Keratinocyte (primary cell): ENCODE measurements at regions not wholly inside any gene's neighbourhood (a gene's known extent, or its start where the extent isn't known, plus 50 kb on each side); places are given as distances from the start of the nearest gene placed in this dataset.
A peak's percentile ranks its signal among the peaks of the same experiment; 100 is the strongest.

Experiments
- DNase-seq: peaks from one replicate; pipeline ENCODE4 v3.0.0-alpha.2; 2011; ENCODE audit warnings: low read depth, missing footprints, low spot score
- FAIRE-seq: peaks from 2 replicates; lab custom pipeline; 2011; peaks lifted over from hg19 to GRCh38; lab: Jason Lieb, UNC
- H2AFZ ChIP-seq: 2 replicates; pipeline ENCODE4 v1.6.0; 2012; ENCODE audit warnings: low read length, control low read depth, inconsistent platforms; ENCODE audit not compliant: control insufficient read depth
- H3K27ac ChIP-seq: 2 replicates; pipeline ENCODE4 v1.5.1; 2011; ENCODE audit warnings: low read length; ENCODE audit not compliant: control insufficient read depth, insufficient read depth
- H3K27me3 ChIP-seq: 3 replicates; pipeline ENCODE4 v1.6.0; 2011; ENCODE audit warnings: low read length; ENCODE audit not compliant: control insufficient read depth, insufficient read depth; ENCODE audit errors: extremely low read depth
- H3K36me3 ChIP-seq, 2 experiments: 2 replicates in 1 of 2; 3 replicates in 1 of 2; pipeline ENCODE4 v1.5.1; 2011; ENCODE audit warnings: low read length in 2 of 2, mild to moderate bottlenecking in 1 of 2; ENCODE audit not compliant: control insufficient read depth in 2 of 2, insufficient read depth in 2 of 2; ENCODE audit errors: extremely low read depth in 1 of 2
- H3K4me1 ChIP-seq: 3 replicates; pipeline ENCODE4 v1.5.1; 2011; ENCODE audit warnings: low read length; ENCODE audit not compliant: control insufficient read depth, insufficient read depth; ENCODE audit errors: extremely low read depth
- H3K4me2 ChIP-seq: 3 replicates; pipeline ENCODE4 v1.6.0; 2011; ENCODE audit warnings: low read depth, low read length; ENCODE audit not compliant: control insufficient read depth, insufficient read depth; ENCODE audit errors: extremely low read depth
- H3K4me3 ChIP-seq, 3 experiments: fragments of 200-600 bp in 1 of 3; sonication (generic) in 1 of 3; 2 replicates in 2 of 3; 3 replicates in 1 of 3; pipeline ENCODE4 v1.5.1; 2011 to 2016; ENCODE audit warnings: low read length in 3 of 3, mild to moderate bottlenecking in 3 of 3, control low read depth in 2 of 3, inconsistent platforms in 1 of 3, low read depth in 1 of 3, mixed read lengths in 1 of 3, mixed run types in 1 of 3, moderate library complexity in 1 of 3; ENCODE audit not compliant: control insufficient read depth in 2 of 3, insufficient read depth in 2 of 3; ENCODE audit errors: extremely low read depth in 1 of 3
- H3K79me2 ChIP-seq: 2 replicates; pipeline ENCODE4 v1.6.0; 2012; ENCODE audit warnings: low read length; ENCODE audit not compliant: control insufficient read depth, insufficient read depth
- H3K9ac ChIP-seq: 3 replicates; pipeline ENCODE4 v1.6.0; 2011; ENCODE audit warnings: low read length; ENCODE audit not compliant: control insufficient read depth, insufficient read depth; ENCODE audit errors: extremely low read depth
- H3K9me1 ChIP-seq: 3 replicates; pipeline ENCODE4 v1.6.0; 2011; ENCODE audit warnings: low read length; ENCODE audit not compliant: control insufficient read depth, insufficient read depth; ENCODE audit errors: extremely low read depth
- H3K9me3 ChIP-seq: 2 replicates; pipeline ENCODE4 v1.5.1; 2012; ENCODE audit warnings: low read depth, low read length; ENCODE audit not compliant: control insufficient read depth
- H4K20me1 ChIP-seq: 3 replicates; pipeline ENCODE4 v1.6.0; 2011; ENCODE audit warnings: low read length; ENCODE audit not compliant: control insufficient read depth, insufficient read depth; ENCODE audit errors: extremely low read depth
- CTCF ChIP-seq, 3 experiments: IDR thresholded peaks in 1 of 3; conservative IDR thresholded peaks in 1 of 3; optimal IDR thresholded peaks in 1 of 3; 2 replicates in 2 of 3; 3 replicates in 1 of 3; pipeline versions ENCODE3 to v1.5.1; 2011; ENCODE audit warnings: low read length in 3 of 3, mild to moderate bottlenecking in 3 of 3, moderate library complexity in 2 of 3, control low read depth in 1 of 3, inconsistent platforms in 1 of 3; ENCODE audit not compliant: insufficient read depth in 2 of 3; ENCODE audit errors: extremely low read depth in 1 of 3
- EZH2 ChIP-seq: IDR thresholded peaks from one replicate; pipeline ENCODE4 v1.6.1; 2012; ENCODE audit warnings: inconsistent platforms, mild to moderate bottlenecking, low read length, moderate library complexity
- dilution Hi-C: fragments of 300-500 bp; cut with MboI; formaldehyde crosslinking; loops from one replicate; pipeline ENCODE4 v1.7.0; 2020; ENCODE audit warnings: low sequenced_read_pairs; ENCODE audit not compliant: extremely low pct_ligation_motif_present

GRCh38 chr12:94074980-94075629 is 73.3 kb upstream of the PLXNC1 start:
- FAIRE-seq = peak; percentile 85

DNA sequence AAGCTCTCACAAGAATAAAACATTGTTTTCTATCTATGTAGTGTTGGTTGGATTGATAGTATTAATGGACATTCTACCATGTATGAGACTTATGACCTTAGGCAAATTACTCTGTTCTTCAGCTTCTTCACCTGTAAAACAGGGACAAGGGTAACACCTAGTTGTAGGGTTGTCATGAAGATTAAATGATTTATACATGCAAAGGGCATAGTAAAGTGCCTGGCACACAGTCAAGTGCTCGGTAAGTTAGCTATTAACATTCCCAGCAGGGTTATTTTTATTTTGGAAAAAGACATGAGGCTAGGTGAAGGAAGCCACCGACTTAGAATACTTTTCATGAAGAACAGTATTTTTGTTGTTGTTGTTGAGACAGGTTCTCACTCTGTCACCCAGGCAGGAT is 71.2 kb upstream of the PLXNC1 start:
- dilution Hi-C loops = no loop called here
- no peaks in the 10 kb centered on the region for H3K79me2 ChIP-seq
- H3K9ac ChIP-seq = no peak overlapping the region
- no peak for FAIRE-seq
- no peaks in the 10 kb centered on the region for H4K20me1 ChIP-seq
- H3K4me1 ChIP-seq = peaks cover 7% of the 10 kb centered on the region
- no peaks in the 10 kb centered on the region for H3K27me3 ChIP-seq
- H3K9me1 ChIP-seq = no peaks in the 10 kb centered on the region
- H3K4me2 ChIP-seq = no peak overlapping the region
- no peaks in the 10 kb centered on the region for H3K9me3 ChIP-seq
- H3K4me3 ChIP-seq = no peak overlapping the region
- TF ChIP-seq EZH2 (no peak), CTCF (optimal IDR thresholded peaks at IDR 0.05 in 1 of 3, IDR thresholded peaks at IDR 0.05 in 1 of 3, conservative IDR thresholded peaks at IDR 0.05 in 1 of 3; ENCODE audit: extremely low read depth in 1 of 3, insufficient read depth in 2 of 3, low read length in 3 of 3) (no peak)
- H2AFZ ChIP-seq = no peak overlapping the region
- H3K36me3 ChIP-seq = no peaks in the 10 kb centered on the region
- H3K27ac ChIP-seq = no peak overlapping the region
- no peak for DNase-seq

More at GRCh38 chr12:94074980-94075629, 73.3 kb upstream of the PLXNC1 start:
- H3K36me3 ChIP-seq = no peaks in the 10 kb centered on the region
- no peaks in the 10 kb centered on the region for H3K9me1 ChIP-seq
- H3K9me3 ChIP-seq = no peaks in the 10 kb centered on the region
- dilution Hi-C loops = no loop called here
- no peaks in the 10 kb centered on the region for H4K20me1 ChIP-seq
- no peaks in the 10 kb centered on the region for H3K79me2 ChIP-seq
- no peak for DNase-seq
- peak overlapping the region; percentile 29 for H3K4me2 ChIP-seq
- H3K4me3 ChIP-seq = no peak overlapping the region
- H2AFZ ChIP-seq = no peak overlapping the region
- no peak overlapping the region for H3K9ac ChIP-seq
- H3K27me3 ChIP-seq = no peaks in the 10 kb centered on the region
- TF ChIP-seq CTCF (optimal IDR thresholded peaks at IDR 0.05 in 1 of 3, IDR thresholded peaks at IDR 0.05 in 1 of 3, conservative IDR thresholded peaks at IDR 0.05 in 1 of 3; ENCODE audit: extremely low read depth in 1 of 3, insufficient read depth in 2 of 3, low read length in 3 of 3) (peak; percentile 70 to 78 (median 71)), EZH2 (no peak)
- H3K27ac ChIP-seq = no peak overlapping the region
- H3K4me1 ChIP-seq = peaks cover 7% of the 10 kb centered on the region
